ENCODE measurements at regions not wholly inside any gene's neighbourhood (a gene's known extent, or its start where the extent isn't known, plus 50 kb on each side); places are given as distances from the start of the nearest gene placed in this dataset.
"Not testable (repeated sequence)": the region's sequence is repeated elsewhere in the genome, so short reads cannot be mapped to it uniquely, and the experiment has no call there.

GRCh38 chr5:3341446-3342240, 254.0 kb upstream of the IRX1 start:
- no peak for DNase-seq (ENCODE audit: low read depth)

- no peak for DNase-seq (ENCODE audit: low read depth)
Measured at GRCh38 chr5:3340471-3340870, 255.2 kb upstream of the IRX1 start.

GRCh38 chr5:3339798-3340115, 255.9 kb upstream of the IRX1 start:
- no peak for DNase-seq (ENCODE audit: low read depth)

GRCh38 chr5:3339092-3339797, 256.4 kb upstream of the IRX1 start:
- no peak for DNase-seq (ENCODE audit: low read depth)

- no peak for DNase-seq (ENCODE audit: low read depth)
Measured at GRCh38 chr5:3337812-3338541, 257.7 kb upstream of the IRX1 start.

GRCh38 chr5:3336666-3337065, 259.0 kb upstream of the IRX1 start:
- no peak for DNase-seq (ENCODE audit: low read depth)

- DNase-seq (ENCODE audit: low read depth), result no peak
Measured at GRCh38 chr5:3335301-3335700, 260.3 kb upstream of the IRX1 start.

GRCh38 chr5:3333836-3334235, 261.8 kb upstream of the IRX1 start:
- no peak for DNase-seq (ENCODE audit: low read depth)

- DNase-seq (ENCODE audit: low read depth), result no peak
Measured at GRCh38 chr5:3333105-3333504, 262.5 kb upstream of the IRX1 start.

GRCh38 chr5:3331819-3332218, 263.8 kb upstream of the IRX1 start:
- no peak for DNase-seq (ENCODE audit: low read depth)

- no peak for DNase-seq (ENCODE audit: low read depth)
Measured at GRCh38 chr5:3330442-3330841, 265.2 kb upstream of the IRX1 start.

GRCh38 chr5:3329427-3329826, 266.2 kb upstream of the IRX1 start:
- no peak for DNase-seq (ENCODE audit: low read depth)

GRCh38 chr5:3326841-3327232, 268.8 kb upstream of the IRX1 start:
- DNase-seq (ENCODE audit: low read depth), result no peak

- no peak for DNase-seq (ENCODE audit: low read depth)
Measured at GRCh38 chr5:3325972-3326840, 269.4 kb upstream of the IRX1 start.

- DNase-seq (ENCODE audit: low read depth), result no peak
Measured at GRCh38 chr5:3325201-3325971, 270.2 kb upstream of the IRX1 start.

GRCh38 chr5:3324421-3325101, 271.1 kb upstream of the IRX1 start:
- no peak for DNase-seq (ENCODE audit: low read depth)

GRCh38 chr5:3323966-3324365, 271.7 kb upstream of the IRX1 start:
- DNase-seq (ENCODE audit: low read depth), result not testable (repeated sequence)

GRCh38 chr5:3323144-3323543, 272.5 kb upstream of the IRX1 start:
- DNase-seq (ENCODE audit: low read depth), result no peak

GRCh38 chr5:3322642-3323041, 273.0 kb upstream of the IRX1 start:
- DNase-seq (ENCODE audit: low read depth), result no peak

GRCh38 chr5:3321923-3322322, 273.7 kb upstream of the IRX1 start:
- no peak for DNase-seq (ENCODE audit: low read depth)
